ENCODE measurements at regions not wholly inside any gene's neighbourhood (a gene's known extent, or its start where the extent isn't known, plus 50 kb on each side); places are given as distances from the start of the nearest gene placed in this dataset.

DNA sequence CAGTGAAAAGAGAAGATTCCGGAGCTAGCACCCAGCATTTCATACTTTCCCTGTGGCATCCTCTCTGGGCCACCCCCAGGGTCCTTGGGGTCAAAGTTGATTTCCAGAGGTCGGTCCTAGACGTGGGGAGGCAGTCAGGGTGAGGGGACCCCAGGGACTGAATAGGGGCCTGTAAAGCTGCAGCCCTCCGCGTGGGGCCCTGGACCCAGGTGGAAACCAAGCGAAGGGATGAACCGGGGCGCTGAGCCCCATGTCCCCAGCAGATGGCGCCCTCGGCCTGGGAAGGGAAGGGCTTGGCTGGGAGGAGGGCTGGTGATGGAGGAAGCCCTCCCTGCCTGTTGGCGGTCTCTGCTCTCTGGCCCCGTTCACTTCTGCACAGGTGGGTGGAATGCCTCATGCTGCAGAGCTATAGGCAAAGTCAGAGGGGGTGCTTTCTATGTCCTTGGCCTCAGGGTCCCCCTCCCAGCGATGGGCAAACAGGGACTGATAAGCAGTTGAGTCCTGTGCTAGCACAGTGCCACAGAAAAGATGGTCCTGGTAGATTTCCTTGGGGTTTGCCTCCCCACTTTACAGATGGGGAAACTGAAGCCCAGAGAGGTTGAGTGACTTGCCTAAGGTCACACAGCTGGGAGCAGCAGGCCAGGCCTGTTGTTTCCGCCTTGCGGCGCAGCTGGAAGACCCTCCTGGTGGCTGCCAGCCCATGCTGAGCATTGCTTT lies 163.4 kb upstream of the CIBAR2 start (continued):
- TF ChIP-seq HNF1B (CRISPR knock-in tag; IDR thresholded peaks at IDR 0.05) (peak; percentile 66; the same call in 1 of the 2 replicates), ZNF256 (CRISPR knock-in tag; conservative IDR thresholded peaks at IDR 0.05) (no peak), HNF4G (IDR thresholded peaks at IDR 0.05; ENCODE audit: borderline replicate concordance, low read depth, low read length) (no peak), HNF4G (CRISPR knock-in tag; IDR thresholded peaks at IDR 0.05; ENCODE audit: borderline replicate concordance, low read depth) (peak; percentile 53; the same call in 1 of the 2 replicates), RCOR2 (CRISPR knock-in tag; IDR thresholded peaks at IDR 0.05) (no peak), JARID2 (CRISPR knock-in tag; IDR thresholded peaks at IDR 0.05; ENCODE audit: insufficient replicate concordance) (peak; percentile 39), ZFP36L1 (CRISPR knock-in tag; IDR thresholded peaks at IDR 0.05) (no peak), ZNF296 (CRISPR knock-in tag; conservative IDR thresholded peaks at IDR 0.05) (0 out of 2 replicates have a peak, but pooled peaks have one; percentile 45), ZNF776 (CRISPR knock-in tag; IDR thresholded peaks at IDR 0.05) (peak; percentile 52; the same call in 1 of the 2 replicates), ZNF546 (CRISPR knock-in tag; conservative IDR thresholded peaks at IDR 0.05) (0 out of 2 replicates have a peak, but pooled peaks have one; percentile 65), KLF15 (CRISPR knock-in tag; IDR thresholded peaks at IDR 0.05; ENCODE audit: borderline replicate concordance) (no peak), HES4 (CRISPR knock-in tag; IDR thresholded peaks at IDR 0.05; ENCODE audit: borderline replicate concordance) (no peak), DPF2 (CRISPR knock-in tag; IDR thresholded peaks at IDR 0.05; ENCODE audit: borderline replicate concordance, low read depth) (no peak), ZNF775 (CRISPR knock-in tag; IDR thresholded peaks at IDR 0.05; ENCODE audit: borderline replicate concordance) (no peak), MXI1 (IDR thresholded peaks at IDR 0.05; ENCODE audit: borderline replicate concordance, low read depth, low read length) (0 out of 3 replicates have a peak, but pooled peaks have one; percentile 14), PHB2 (IDR thresholded peaks at IDR 0.05; ENCODE audit: partially characterized antibody) (no peak), KDM2A (CRISPR knock-in tag; IDR thresholded peaks at IDR 0.05; ENCODE audit: borderline replicate concordance, low read depth) (peak; percentile 77), ZNF282 (IDR thresholded peaks at IDR 0.05; ENCODE audit: partially characterized antibody) (no peak), ZNF616 (CRISPR knock-in tag; IDR thresholded peaks at IDR 0.05; ENCODE audit: low read depth) (no peak), SP5 (CRISPR knock-in tag; IDR thresholded peaks at IDR 0.05; ENCODE audit: borderline replicate concordance, low read depth) (0 out of 2 replicates have a peak, but pooled peaks have one; percentile 15), MAZ (IDR thresholded peaks at IDR 0.05; ENCODE audit: borderline replicate concordance, low read depth, low read length) (peak; percentile 43; the same call in 1 of the 2 replicates), MAZ (CRISPR knock-in tag; IDR thresholded peaks at IDR 0.05; ENCODE audit: low read depth) (peak; percentile 73), ZZZ3 (CRISPR knock-in tag; IDR thresholded peaks at IDR 0.05; ENCODE audit: borderline replicate concordance) (no peak), ZNF780A (CRISPR knock-in tag; IDR thresholded peaks at IDR 0.05) (no peak), IKZF4 (CRISPR knock-in tag; IDR thresholded peaks at IDR 0.05; ENCODE audit: borderline replicate concordance, low read depth, not compliant biosample characterization) (peak; percentile 62), ATRX (CRISPR knock-in tag; IDR thresholded peaks at IDR 0.05; ENCODE audit: borderline replicate concordance) (no peak), ETV6 (CRISPR knock-in tag; conservative IDR thresholded peaks at IDR 0.05) (no peak), TGIF2 (CRISPR knock-in tag; IDR thresholded peaks at IDR 0.05) (0 out of 2 replicates have a peak, but pooled peaks have one; percentile 54)
- TF ChIP-seq, protein P1, sequence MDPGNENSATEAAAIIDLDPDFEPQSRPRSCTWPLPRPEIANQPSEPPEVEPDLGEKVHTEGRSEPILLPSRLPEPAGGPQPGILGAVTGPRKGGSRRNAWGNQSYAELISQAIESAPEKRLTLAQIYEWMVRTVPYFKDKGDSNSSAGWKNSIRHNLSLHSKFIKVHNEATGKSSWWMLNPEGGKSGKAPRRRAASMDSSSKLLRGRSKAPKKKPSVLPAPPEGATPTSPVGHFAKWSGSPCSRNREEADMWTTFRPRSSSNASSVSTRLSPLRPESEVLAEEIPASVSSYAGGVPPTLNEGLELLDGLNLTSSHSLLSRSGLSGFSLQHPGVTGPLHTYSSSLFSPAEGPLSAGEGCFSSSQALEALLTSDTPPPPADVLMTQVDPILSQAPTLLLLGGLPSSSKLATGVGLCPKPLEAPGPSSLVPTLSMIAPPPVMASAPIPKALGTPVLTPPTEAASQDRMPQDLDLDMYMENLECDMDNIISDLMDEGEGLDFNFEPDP (CRISPR knock-in tag; conservative IDR thresholded peaks at IDR 0.05), result 0 out of 2 replicates have a peak, but pooled peaks have one; percentile 48
